Stomach (tissue), 8 donors: ENCODE measurements at regions not wholly inside any gene's neighbourhood (a gene's known extent, or its start where the extent isn't known, plus 50 kb on each side); places are given as distances from the start of the nearest gene placed in this dataset.
"Not testable (repeated sequence)": the region's sequence is repeated elsewhere in the genome, so short reads cannot be mapped to it uniquely, and the experiment has no call there.

ENCODE experiments used
- DNase-seq, 2 donors: peaks; one replicate each; pipeline versions ENCODE4 v3.0.0 to v3.0.0-alpha.2; 2013 to 2019
- H3K27ac ChIP-seq, 5 donors: fragments of 200-600 bp in 4 of 5; sonication (generic) in 4 of 5; one replicate each; pipeline ENCODE4 v1.5.1; 2013 to 2019; ENCODE audit warnings: mild to moderate bottlenecking in 1 of 5, moderate library complexity in 1 of 5
- H3K27me3 ChIP-seq, 3 donors: fragments of 200-600 bp; sonication (generic); one replicate each; pipeline ENCODE4 v1.5.1; 2017 to 2019; ENCODE audit warnings: mixed run types in 1 of 3
- H3K36me3 ChIP-seq, 4 donors: fragments of 200-600 bp; sonication (generic); 1 replicate in 3 of 4; 2 replicates in 1 of 4; pipeline ENCODE4 v1.5.1; 2016 to 2019
- H3K4me1 ChIP-seq, 4 donors: fragments of 200-600 bp; sonication (generic); one replicate each; pipeline ENCODE4 v1.5.1; 2016 to 2019
- H3K4me3 ChIP-seq, 4 donors: fragments of 200-600 bp; sonication (generic) in 3 of 4; one replicate each; pipeline ENCODE4 v1.5.1; 2016 to 2019; ENCODE audit warnings: mild to moderate bottlenecking in 1 of 4
- H3K9me3 ChIP-seq, 4 donors: fragments of 200-600 bp; sonication (generic); one replicate each; pipeline ENCODE4 v1.5.1; 2016 to 2019
- EP300 ChIP-seq: sonication (generic); formaldehyde crosslinking; IDR thresholded peaks from one replicate; pipeline ENCODE4 v1.6.1; 2017; ENCODE audit warnings: antibody characterized with exemption
- POLR2A ChIP-seq, 4 donors: fragments of 450-650 bp; IDR thresholded peaks; one replicate each; pipeline ENCODE4 v1.6.1; 2016; ENCODE audit warnings: antibody characterized with exemption in 4 of 4, control low read depth in 2 of 4, mild to moderate bottlenecking in 1 of 4, moderate library complexity in 1 of 4
- POLR2AphosphoS5 ChIP-seq, 3 donors: sonication (generic); formaldehyde crosslinking; IDR thresholded peaks; one replicate each; pipeline ENCODE4 v1.6.1; 2016; ENCODE audit warnings: antibody characterized with exemption in 3 of 3
- WGBS, 5 donors: extraction: QIAGEN DNeasy Blood & Tissue Kit in 3 of 5; methylation state at CpG; one replicate each; pipeline versions ENCODE4 v1.1.5 to v1.1.7; 2013 to 2018; 5-methylcytosine and 5-hydroxymethylcytosine counted together
- intact Hi-C: fragments of 100-400 bp; cut with DNase I; formaldehyde crosslinking; loops from one replicate; pipeline ENCODE4 v1.15.1; 2023; ENCODE audit warnings: low total_unique reads
- TF ChIP-seq, protein P1 (sequence below), 7 experiments: fragments of 450-650 bp in 4 of 7; fragments of 200-600 bp in 3 of 7; sonication (generic) in 3 of 7; IDR thresholded peaks; one replicate each; pipeline ENCODE4 v1.5.1; 2016 to 2019; ENCODE audit warnings: antibody characterized with exemption in 7 of 7, control low read depth in 2 of 7, mild to moderate bottlenecking in 1 of 7
- donor health status: healthy with polysubstance abuse.
- donor health status: Bipolar disorder and iron deficiency.
- donor health status: healthy.

DNA sequence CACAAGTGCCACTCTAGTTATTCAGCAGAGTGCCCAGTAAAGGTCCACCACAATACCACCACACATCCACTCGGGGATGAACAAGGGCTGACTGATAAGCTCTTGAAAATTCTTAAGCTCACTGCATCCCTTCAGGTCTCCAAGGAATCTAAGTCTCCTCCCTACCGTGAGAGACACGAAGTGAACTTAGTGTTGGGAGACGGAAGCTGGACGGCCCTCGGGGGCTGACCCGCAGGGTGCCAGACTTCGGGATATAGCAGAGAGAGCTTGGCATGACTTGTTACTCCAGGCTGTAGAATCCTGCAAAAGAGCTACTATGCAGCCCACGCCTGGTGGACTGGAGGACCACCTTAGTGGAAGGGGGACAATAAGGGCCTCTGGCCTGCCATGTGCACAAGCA is 75.1 kb downstream of the LYZL1 start:
- intact Hi-C loops: not testable (repeated sequence)

DNA sequence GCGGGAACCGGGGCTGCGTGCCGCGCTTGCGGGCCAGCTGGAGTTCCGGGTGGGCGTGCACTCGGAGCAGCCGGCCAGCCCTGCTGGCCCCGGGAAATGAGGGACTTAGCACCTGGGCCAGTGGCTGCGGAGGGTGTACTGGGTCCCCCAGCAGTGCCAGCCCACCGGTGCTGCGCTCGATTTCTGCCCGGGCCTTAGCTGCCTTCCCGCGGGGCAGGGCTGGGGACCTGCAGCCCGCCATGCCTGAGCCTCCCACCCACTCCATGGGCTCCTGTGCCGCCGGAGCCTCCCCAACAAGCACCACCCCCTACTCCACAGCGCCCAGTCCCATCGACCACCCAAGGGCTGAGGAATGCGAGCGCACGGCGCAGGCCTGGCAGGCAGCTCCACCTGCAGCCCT is 77.3 kb downstream of the LYZL1 start:
- peaks cover 0 to 15% (median 0%) of the 10 kb centered on the region in 3 donors for H3K27me3 ChIP-seq
- H3K9me3 ChIP-seq, H3K4me3 ChIP-seq, intact Hi-C loops, H3K27ac ChIP-seq, DNase-seq, H3K4me1 ChIP-seq, H3K36me3 ChIP-seq: not testable (repeated sequence)
- 88 to 100% (median 91%) methylated on average over 3 to 27 of the region's 27 CpGs for WGBS, 5 donors

More for the DNA sequence above, 75.1 kb downstream of the LYZL1 start:
- DNase-seq, H3K9me3 ChIP-seq, H3K27ac ChIP-seq, H3K4me3 ChIP-seq, H3K27me3 ChIP-seq, H3K36me3 ChIP-seq, H3K4me1 ChIP-seq: not testable (repeated sequence)
- 84 to 92% (median 85%) methylated on average over 9 of the region's 9 CpGs for WGBS, 5 donors

DNA sequence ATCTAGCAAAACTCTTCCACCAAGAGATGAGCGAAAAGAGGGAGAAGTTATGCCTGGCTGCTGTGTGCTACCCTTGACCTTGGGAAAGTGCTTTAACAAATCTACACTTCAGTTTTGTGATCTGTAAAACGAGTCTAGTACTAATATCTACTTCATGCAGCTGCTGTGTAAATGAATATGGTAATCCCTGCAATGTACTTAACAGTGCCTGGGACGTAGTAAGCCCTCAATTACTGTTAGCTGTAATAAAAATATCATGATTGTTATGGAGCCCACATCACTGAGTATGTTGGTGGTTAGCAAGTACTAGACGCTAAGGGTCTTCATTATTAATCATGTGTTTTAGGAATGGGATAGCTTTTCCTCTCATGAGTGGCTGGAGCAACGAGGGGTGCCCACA is 80.5 kb downstream of the LYZL1 start:
- no peak for TF ChIP-seq POLR2AphosphoS5 (IDR thresholded peaks at IDR 0.05)
- TF ChIP-seq, protein P1, sequence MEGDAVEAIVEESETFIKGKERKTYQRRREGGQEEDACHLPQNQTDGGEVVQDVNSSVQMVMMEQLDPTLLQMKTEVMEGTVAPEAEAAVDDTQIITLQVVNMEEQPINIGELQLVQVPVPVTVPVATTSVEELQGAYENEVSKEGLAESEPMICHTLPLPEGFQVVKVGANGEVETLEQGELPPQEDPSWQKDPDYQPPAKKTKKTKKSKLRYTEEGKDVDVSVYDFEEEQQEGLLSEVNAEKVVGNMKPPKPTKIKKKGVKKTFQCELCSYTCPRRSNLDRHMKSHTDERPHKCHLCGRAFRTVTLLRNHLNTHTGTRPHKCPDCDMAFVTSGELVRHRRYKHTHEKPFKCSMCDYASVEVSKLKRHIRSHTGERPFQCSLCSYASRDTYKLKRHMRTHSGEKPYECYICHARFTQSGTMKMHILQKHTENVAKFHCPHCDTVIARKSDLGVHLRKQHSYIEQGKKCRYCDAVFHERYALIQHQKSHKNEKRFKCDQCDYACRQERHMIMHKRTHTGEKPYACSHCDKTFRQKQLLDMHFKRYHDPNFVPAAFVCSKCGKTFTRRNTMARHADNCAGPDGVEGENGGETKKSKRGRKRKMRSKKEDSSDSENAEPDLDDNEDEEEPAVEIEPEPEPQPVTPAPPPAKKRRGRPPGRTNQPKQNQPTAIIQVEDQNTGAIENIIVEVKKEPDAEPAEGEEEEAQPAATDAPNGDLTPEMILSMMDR (IDR thresholded peaks at IDR 0.05): no peak
- intact Hi-C loops: no loop called here
- Histone ChIP-seq H3K36me3 (no peaks in the 10 kb centered on the region), H3K27ac (no peak overlapping the region), H3K4me1 (no peaks in the 10 kb centered on the region), H3K4me3 (no peak overlapping the region), H3K27me3 (peaks cover 0 to 15% (median 0%) of the 10 kb centered on the region in 3 donors), H3K9me3 (no peaks in the 10 kb centered on the region)
- WGBS, 5 donors: 56 to 74% (median 69%) methylated on average over 5 of the region's 5 CpGs
- DNase-seq: no peak

DNA sequence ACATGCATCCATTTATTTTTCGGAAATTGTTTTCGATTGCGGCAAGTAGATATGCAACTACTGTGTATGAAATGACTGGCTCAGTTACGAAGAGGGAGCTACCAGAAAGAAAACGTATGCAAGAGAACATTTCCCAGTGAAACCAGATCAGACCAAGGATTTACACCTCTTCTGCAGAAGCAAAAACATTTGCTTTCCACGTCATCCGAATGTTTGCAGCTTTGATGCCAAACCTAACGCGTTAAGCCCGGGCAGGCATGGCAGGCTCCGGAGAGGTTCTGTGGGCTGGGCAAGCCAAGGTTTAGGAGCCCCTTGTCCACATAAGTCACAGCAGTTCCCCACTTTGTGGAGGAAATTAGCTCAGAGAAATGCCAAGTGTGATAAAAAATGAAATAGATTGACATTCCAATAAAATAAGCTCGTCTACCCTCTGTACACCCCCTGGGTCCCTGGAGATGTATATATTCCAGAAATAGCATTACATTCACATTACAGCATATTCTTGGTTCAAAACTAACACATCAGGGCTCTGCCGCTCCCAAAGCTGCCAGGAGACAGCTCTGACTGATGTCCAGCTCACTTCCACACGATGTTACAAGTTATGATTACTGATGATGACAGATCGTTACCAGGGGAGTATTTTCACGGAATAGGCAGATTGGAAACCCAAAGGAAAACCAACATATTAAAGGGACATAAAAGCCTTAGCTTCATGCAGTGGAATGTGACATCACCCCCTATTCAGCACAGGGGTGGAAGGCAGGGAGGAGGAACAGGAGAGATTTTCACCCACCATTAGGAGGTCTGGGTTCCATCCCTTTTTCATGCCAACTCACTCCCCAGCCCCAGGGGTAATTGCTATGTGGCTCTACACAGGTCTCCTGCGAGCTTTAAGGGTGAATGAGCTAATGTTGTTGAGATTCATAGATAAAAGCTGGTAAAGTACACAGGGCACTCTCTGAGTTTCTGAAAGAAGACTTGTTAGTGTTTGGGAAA is 81.5 kb downstream of the LYZL1 start:
- TF ChIP-seq, protein P1 (IDR thresholded peaks at IDR 0.05): no peak
- TF ChIP-seq POLR2AphosphoS5 (IDR thresholded peaks at IDR 0.05) (no peak), EP300 (no peak), POLR2A (IDR thresholded peaks at IDR 0.05) (no peak)
- Histone ChIP-seq H3K36me3 (no peaks in the 10 kb centered on the region), H3K27ac (no peak overlapping the region), H3K9me3 (no peaks in the 10 kb centered on the region), H3K27me3 (peaks cover 0 to 15% (median 0%) of the 10 kb centered on the region in 3 donors), H3K4me3 (no peak overlapping the region), H3K4me1 (no peaks in the 10 kb centered on the region)
- 56 to 73% (median 69%) methylated on average over 17 of the region's 17 CpGs for WGBS, 5 donors
- intact Hi-C loops: no loop called here
- DNase-seq: peak in 1 of 2 donors; percentile 28

DNA sequence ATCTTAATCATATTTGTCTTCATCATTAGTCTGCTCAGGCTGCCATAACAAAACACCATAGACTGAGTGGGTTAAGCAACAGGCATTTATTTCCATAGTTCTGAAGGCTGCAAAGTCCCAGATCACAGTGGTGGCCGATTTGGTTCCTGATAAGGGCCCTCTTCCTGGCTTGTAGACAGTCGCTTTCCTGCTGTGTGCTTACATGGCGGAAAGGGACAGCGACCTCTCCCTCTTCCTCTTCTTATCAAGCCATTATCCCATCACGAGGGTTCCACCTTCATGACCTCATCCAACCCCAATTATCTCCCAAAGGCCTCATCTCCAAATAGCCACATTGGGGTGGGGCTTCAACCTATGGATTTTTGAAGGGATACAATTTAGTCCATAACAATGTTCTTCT is 84.0 kb downstream of the LYZL1 start:
- intact Hi-C loops: no loop called here
- Histone ChIP-seq H3K36me3 (no peaks in the 10 kb centered on the region), H3K4me3 (no peak overlapping the region), H3K4me1 (no peaks in the 10 kb centered on the region), H3K9me3 (no peaks in the 10 kb centered on the region), H3K27me3 (peaks cover 0 to 11% (median 0%) of the 10 kb centered on the region in 3 donors), H3K27ac (no peak overlapping the region)
- no peak for DNase-seq
- 59 to 77% (median 75%) methylated on average over 5 of the region's 5 CpGs for WGBS, 5 donors
- TF ChIP-seq EP300 (no peak), POLR2A (IDR thresholded peaks at IDR 0.05) (no peak), POLR2AphosphoS5 (IDR thresholded peaks at IDR 0.05) (no peak)
- TF ChIP-seq, protein P1 (IDR thresholded peaks at IDR 0.05): no peak
